SKM-1 treated with dmso at 0.1 percent for 144 hours (cell line): ENCODE measurements at regions not wholly inside any gene's neighbourhood (a gene's known extent, or its start where the extent isn't known, plus 50 kb on each side); places are given as distances from the start of the nearest gene placed in this dataset.

Experiments used
- DNase-seq: peaks from one replicate; lab custom pipeline; 2025; ENCODE audit not compliant: unreplicated experiment; lab: John Stamatoyannopoulos, UW

DNA sequence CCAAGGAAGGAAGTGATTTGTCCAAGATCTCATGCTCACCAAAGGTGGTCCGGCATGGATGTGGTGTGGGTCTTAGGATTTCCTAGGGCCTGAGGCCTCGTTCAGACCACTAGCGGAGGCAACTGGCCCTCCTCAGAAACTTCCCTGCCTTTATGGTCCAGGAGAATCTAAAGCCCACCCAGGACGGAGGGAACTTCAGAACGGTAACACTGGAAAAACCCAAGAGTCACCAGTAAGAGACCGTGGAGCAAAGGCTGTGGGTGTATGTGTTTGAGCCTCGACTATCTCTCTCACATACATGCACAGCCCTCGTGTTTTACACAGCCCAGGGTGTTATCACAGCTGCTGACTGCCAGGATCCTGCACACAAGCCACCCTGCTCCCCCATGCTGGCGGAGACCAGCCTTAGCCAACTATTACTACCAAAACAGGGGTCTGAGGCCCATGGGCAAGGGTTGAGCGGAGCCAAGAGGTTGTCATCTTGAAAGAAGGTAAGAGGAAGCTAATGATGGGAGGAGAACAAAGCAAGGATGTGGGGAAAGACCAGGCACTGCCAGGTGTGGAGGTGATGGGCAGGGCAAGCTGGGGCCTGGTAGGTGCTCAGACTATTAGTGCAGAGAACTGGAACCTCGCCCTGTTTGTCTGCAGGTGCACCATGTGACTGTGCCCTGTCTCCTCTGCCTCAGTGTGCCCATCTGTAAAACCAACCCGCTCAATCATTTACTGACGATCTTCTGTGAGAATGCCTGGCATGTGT is 170.2 kb upstream of the ZMIZ1 start:
- no peak for DNase-seq

DNA sequence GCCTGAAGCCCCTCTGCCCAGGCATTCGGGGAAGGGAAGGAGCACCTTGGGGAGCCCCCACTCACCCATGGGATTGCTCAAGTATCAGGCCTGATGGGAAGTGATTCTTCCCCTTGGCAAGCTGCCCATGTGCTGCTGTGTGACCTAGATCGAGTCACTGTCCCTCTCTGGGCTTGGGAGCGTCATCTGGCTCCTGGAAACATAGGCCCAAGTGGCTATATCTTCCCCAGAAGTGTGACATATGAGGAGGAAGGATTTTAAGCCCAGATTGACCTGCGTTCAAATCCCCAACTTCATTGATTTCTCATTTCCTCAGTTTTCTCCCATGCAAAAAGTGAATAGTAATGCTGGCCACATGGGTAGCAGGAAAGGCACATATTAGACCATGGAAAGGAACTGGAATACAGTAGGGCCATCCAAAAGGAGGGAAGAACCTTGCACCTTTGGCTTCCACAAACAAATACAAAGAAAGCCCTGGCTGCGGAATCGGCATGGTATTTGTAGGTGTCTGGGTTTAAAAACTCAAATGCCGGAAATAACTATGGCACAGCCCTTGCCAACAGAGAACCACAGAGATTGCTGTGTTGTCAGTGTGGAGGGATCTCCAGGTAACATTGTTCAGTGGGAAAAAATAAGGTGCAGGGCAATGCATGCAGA is 169.5 kb upstream of the ZMIZ1 start:
- DNase-seq = no peak

DNA sequence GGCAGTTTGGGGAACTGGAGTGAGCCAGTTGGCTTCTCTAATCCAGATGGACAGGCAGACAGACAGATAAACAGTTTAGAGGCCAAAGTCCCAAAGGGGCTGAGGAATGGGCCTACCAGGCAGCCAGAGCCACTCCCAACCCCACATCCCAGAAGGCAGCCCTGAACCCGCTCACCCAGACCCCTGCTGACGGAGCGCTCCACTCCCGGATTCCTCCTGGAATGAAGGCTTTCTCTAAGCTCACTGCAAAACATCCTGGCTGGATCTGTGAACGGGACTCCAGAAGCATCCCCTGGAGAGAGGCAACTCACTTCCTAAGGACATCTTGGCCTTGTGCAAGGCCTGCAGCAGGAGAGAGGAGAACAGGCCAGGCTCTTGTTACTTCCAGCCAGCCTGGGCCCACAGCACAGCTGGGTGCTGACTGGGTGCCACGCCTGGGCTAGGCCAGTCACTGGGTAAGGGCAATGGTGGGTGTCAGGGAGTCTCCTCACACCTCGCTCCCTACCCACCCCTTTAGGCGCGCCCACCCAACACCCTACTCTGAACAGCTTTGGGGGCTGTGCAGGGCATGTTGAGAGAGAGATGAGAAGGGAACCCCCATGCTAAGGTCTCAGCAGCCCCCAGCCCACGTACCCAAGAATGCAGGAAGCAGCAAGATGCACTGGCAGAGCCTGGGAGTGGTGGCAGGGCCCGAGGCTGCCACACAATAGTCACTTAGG is 168.6 kb upstream of the ZMIZ1 start:
- no peak for DNase-seq

DNA sequence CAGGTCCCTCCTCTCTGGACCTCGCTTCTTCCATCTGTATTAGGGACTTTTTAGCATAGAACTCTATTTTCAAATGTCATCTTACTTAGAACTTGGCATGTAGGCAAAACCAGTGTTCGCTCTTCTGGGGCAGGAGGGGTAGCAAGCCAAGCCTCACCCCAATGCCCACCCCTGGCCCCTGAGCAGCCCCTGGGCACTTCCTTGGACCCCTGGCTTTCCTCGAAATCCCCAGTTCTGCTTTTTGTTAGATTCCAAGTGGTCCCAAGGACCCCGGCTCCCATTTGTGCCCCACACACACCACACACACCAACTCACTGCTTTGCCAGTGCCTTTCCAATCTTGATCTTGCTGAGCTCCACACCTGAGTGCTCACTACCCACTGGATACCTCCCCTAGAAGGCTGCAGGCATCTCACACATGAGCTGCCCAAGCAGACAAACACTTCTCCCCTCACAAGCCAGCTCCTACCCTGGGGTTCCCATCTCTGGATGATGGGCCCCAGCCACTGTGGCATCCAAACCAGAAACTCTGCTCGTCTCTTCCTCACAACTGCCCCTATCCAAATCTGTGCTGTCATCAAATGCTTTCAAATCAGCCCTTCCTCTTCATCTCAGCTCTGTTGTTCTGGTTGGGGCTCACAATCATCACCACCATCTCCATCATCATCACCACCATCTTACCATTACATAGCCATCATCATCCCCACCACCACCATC is 167.9 kb upstream of the ZMIZ1 start:
- DNase-seq = no peak

DNA sequence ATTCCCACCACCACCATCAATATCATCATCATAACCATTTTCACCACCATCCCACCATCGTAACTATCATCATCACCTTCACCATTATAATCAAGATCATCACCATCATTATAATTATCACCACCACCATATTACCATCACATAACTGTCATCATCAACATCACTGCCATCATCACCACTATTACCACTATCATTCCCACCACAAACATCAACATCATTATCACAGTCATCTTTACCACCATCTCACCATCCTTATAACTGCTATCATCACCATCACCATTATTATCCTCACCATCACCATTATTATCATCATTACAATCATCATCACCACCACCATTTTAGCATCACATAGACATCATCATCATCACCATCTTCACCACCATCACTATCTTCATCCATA is 167.1 kb upstream of the ZMIZ1 start:
- DNase-seq = no peak

DNA sequence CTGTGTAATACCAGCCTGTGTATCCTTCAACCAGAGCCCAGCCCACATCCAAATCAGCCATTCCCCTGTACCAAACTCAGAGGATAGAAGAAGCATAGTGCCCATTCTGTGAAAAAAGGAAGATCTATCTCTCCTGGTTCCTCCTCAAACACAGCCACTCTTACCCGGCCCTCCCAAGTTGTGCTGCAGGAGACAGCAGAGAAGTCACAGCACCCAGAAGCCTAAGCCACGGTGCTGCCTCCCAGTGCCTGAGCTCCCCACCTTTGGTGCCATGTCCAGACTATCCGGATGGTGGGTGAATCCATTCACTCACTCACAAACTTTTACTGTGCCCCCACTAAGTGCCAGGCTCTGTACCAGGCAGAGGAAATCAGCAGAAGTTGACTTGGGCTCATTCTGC is 166.0 kb upstream of the ZMIZ1 start:
- DNase-seq = no peak

DNA sequence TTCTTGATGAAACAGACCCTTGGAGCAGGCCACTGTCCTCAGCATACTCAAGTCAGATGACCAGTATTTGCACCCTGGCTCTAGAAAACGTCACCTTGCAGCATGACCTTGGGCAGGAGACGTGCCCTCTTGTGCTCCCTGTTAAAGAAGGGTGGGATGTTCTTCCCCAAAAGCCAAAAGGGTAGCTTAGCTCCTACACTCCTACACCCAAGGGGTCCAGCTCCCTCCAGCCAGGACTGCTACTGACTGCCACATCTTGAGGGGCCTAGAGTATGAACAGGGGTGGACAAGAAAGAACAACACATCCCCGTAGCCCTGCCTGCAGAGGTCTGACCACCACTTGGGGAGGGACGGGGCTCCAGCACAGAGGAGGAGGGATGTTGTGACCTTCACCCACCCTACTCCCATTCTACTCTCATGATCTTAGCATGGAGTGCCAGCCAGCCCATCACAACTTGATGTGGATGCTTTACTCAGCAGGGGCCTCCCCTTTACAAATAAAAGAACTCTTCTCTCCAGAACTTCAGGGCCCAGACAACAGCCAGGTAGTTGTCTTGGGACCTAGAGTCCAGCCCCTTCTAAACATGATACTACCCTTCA is 165.3 kb upstream of the ZMIZ1 start:
- DNase-seq = no peak

DNA sequence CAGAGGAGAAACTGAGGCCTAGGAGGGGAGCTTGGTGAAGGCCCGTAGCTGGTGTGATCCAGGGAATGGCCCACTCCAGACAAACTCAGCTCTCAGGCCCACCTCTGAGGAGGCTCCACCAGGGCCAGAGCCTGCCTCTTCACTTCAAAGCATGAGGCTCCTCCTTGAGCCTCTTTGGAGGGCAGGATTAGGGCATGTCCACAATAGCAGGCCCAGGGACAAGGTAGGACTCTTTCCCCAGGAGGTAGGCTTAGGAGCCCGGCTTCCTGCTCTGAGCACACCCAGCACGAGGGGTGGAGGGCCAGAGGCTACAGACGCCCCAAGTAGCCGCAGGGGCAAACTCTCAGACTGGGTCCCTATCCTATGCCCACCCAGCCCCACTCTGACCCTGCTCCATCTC is 164.6 kb upstream of the ZMIZ1 start:
- no peak for DNase-seq

DNA sequence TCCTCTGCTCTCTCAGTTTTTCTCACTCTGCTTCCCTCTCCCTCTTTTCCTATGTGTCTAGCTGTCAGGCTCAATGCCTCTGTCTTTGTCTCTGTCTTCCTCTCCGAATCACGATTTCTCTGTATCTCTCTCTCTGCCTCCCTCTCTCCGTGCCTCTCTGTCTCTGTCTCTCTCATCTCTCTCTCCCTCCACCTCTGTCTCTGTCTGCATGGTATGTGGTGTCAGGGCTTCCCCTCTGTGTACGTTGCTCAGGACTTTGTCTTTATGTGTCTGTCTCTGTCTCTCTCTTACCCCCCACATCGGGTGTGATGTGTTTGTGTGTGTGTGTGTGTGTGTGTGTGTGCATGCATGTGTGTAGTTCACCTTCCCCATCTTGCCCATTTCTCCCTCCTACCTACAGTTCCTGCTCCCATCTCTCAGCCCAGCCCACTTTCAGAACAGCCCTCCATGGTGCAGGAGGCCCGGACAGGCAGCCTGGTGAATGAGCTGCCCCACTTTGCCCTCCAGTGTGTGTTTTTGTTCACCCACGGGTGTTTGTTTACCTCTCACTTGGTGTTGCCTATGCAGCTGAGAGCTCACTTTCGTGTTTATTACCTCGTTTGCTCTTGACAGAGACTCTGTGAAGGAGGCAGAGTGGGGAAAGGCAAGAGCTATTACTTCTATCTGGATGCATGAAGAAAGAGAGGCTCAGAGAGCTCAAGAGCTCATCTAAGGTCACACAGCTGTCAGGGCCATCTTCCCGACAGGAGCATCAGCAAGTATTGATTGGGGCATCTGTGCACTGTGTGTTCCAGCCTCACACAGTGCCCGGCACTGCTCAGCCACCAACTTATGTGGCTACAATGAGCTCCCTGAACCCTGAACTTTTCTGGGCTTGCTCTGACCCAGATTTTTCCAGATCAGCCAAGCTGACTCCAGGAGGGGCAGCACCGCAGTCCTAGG is 163.5 kb upstream of the ZMIZ1 start:
- DNase-seq = no peak

DNA sequence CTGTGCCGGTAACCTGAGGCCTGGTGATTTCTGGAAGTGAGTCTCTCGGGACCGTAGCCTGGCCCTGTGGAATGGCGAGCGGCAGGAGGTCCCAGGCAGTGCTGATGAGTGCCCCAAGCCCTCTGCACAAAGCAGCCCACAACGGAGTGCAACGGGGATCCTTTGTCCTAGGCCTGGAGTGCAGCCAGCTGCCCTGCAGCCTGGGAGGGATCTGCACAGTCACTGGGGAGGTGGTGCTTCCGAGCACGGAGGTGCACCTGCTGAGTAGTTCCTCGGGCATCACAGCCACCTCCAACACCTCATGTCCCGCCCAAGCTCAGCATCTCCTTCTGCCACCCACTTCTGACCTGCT is 162.8 kb upstream of the ZMIZ1 start:
- no peak for DNase-seq

DNA sequence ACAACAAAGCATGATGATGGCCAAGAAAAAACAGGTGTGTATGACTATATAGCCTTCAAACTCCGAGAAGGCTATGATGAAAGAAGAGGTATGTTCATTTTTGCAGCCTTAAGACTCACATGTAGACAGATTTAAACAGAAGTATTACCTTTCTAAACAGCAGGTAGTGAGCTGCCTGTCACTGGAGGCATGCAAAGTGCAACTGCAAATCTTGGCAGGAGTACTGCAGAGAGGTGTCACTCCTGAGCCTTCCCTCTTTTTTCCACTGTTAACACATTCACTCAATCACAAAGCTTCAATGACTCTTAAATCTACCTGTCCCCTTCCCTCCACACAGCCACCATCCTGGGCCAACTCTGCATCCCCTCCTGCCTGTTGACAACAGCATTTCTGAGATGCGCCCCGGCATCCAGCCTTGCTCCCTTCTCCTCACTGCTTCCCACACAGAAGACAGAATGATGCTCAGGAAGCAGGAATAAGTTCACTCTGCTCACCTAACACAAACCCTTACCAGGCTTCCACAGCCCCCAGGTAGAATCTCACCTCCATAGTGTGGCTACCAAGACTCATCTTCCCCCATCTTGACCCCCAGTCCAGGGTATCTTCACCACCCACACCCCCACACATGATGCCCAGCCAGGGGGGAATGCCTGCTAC is 161.9 kb upstream of the ZMIZ1 start:
- DNase-seq = no peak

DNA sequence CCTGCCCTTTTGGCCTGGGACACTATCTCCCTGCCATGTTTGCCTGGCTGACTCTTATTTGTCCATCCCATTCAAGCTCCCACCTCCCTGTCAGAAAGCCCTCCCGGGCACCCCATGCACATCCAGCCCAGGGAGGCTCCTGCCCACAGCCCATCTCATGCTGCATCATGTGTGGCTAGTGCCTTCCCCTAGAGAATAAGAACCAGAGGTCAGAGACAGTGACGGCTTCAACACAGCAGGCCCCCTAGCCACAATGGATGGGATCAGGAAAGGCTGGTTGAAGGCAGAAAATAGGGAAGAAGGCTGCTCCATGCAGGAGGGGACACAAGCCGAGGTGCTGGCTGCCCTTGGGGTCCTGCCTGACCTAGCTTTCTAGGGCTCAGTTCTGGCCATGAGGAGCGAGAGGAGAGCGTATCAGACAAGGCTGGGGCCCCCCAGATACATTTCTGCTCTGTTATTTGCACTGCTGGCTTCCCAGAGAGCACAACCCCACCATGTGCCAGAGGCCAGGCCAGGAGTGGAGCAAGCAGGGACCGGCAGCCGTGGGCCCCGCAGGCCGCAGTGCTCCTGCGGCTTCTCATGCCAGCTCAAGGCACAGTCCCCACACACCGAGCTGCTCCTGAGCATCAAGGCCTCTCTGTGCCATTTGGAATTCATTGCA is 161.1 kb upstream of the ZMIZ1 start:
- DNase-seq = no peak

DNA sequence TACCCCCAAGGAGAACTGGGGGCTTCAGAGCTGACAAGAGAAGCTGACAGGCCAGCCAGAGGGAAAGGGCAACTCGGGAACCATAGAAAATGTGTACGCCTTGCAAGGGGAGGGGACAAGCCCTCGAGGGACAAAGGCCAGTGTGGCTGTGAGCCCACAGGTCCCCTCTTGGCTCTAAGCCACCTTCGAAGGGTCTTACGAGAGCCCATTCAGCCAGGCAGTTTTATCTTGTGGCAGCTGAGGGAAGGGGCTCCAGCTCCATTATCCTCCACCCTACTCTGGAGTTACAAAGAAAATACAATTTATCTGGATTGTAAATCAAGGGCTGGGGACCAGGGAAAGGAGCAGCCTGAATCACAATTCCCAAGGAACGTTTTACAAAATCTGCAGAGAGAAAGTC is 159.5 kb upstream of the ZMIZ1 start:
- DNase-seq = no peak

DNA sequence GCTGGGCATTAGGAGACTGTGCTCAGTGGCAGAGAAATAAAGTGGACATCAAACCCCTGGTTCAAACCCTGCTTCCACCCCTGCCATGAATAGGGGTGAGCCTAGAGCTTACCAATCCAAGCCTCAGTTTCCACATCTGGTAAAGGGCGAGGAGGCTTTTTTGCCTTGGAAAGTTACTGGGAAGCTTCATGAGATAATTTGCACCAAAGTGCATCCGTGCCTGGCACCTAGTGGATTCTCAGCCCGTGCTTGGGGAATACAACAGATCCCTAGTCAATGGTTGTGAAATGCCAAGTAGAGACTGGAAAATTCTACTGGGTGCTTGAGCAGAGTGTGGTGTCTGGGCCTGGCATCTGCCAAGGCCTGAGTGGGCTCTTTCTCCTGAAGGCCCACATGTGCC is 158.7 kb upstream of the ZMIZ1 start:
- DNase-seq = no peak

DNA sequence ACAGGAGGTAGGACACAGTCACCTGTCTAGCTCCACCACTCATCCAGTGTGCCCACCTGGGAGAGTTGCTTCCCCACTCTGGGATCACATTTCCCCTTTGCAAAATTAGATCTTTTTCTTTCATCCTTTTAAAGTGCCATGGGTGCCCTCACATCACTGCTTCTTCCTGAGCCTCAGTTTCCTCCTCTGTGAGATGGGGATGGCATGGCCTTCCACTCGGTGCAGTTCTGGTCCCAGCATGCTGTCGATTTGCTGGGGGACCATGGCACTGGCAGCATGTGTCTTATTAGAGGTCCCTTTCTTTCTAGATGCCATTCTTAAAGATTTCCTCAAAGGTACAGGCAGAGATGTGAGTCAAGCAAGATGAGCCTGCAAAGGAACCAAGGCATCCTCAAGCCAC is 158.3 kb upstream of the ZMIZ1 start:
- DNase-seq = no peak

DNA sequence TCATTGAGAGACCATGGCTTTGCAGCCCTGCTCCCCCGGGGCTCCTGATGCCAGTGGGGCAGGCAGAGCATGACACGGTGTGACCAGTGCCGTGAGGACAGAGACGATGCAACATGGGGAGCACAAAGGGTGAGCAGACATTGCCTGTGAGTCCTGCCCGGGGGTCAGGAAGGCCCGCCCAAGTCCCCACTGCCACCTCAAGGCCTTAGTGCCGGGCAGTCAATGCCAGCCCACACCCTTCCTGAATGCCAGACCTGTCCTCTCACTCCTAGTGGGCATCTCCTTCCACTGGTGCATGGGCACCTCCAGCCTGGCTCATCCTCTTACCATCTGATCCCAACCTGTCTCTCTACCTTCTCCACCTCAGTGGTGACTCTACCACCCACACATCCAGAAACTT is 157.9 kb upstream of the ZMIZ1 start:
- DNase-seq = no peak

DNA sequence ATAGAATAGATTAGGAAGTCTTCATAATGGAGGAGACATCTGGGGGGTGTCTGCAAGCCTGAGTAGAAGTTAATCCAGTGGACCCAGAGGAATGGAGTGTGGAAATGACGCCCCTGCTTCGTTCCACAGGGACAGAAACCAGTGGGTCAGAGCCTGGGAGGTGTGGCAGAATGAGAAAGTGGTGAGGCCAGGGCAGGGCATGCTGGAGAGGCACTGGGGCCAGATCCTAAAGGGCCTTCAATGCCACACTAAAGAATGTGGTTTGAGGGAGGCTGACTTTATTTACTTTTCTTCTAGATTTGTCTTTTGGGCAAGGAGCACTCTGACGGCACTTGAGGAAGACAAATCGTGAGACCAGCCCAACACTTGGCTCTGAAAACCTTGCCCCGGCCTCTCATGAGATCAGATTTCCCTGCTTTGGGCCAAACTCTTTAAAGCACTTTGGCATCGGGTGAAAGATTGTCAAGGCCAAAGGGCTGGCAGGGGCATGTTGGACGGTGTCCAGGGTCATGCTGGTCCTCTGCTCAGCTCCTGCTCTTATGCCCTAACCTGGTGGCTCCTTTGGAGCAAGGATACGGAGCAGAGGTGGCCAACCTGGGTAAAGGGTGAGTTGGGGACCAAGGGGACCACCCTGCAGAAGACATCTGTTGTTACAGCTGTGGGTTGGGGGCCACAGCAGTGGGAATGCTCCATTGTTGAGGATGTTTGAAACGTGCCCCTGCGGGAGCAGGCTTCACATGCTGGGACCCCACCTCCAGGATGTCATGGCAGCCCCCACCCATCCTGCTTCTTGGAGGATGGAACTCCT is 157.0 kb upstream of the ZMIZ1 start:
- no peak for DNase-seq
